HUDEP-2 (cell line): ENCODE measurements at regions not wholly inside any gene's neighbourhood (a gene's known extent, or its start where the extent isn't known, plus 50 kb on each side); places are given as distances from the start of the nearest gene placed in this dataset.
"Not testable (repeated sequence)": the region's sequence is repeated elsewhere in the genome, so short reads cannot be mapped to it uniquely, and the experiment has no call there.

Experiments used
- DNase-seq, 76 experiments: peaks; one replicate each; lab custom pipeline; 2025; ENCODE audit not compliant: unreplicated experiment in 76 of 76; lab: John Stamatoyannopoulos, UW

GRCh38 chr5:93235761-93236160 is 345.3 kb downstream of the NR2F1-AS1 start:
- DNase-seq = no peak

- DNase-seq = no peak
Observed at GRCh38 chr5:93226202-93226735, 354.8 kb downstream of the NR2F1-AS1 start.

- no peak for DNase-seq
Observed at GRCh38 chr5:93225748-93226147, 355.3 kb downstream of the NR2F1-AS1 start.

- no peak for DNase-seq
Observed at GRCh38 chr5:93224624-93225023, 356.4 kb downstream of the NR2F1-AS1 start.

- DNase-seq = no peak
Observed at GRCh38 chr5:93221773-93222172, 359.2 kb downstream of the NR2F1-AS1 start.

- no peak for DNase-seq
Observed at GRCh38 chr5:93220431-93220830, 360.6 kb downstream of the NR2F1-AS1 start.

DNA sequence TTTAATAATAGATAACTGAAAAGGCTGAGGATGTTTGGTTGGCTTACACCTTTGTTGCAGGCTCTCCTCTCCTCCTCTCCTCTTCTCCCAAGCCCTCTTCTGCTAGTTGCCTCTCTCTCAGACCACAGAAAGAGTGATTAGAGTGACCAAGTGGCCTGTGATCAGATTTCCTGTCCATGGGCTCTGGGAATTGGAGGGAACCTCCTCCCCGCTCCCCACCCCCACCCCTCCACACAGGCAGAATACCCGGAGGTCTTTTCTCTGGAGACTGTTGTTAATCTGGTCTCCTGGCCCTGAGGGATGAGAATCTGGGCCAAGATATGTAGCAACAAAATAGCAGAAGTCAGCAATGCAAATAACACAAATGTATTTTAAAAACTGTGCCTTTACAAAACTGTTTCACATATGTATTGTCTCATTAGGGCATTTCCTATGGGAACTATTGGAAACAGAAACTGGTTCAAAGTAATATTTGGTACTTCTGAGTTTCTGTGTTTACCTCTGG is 361.3 kb downstream of the NR2F1-AS1 start:
- DNase-seq = no peak

GRCh38 chr5:93213111-93213794 is 367.8 kb downstream of the NR2F1-AS1 start:
- DNase-seq = not testable (repeated sequence)

DNA sequence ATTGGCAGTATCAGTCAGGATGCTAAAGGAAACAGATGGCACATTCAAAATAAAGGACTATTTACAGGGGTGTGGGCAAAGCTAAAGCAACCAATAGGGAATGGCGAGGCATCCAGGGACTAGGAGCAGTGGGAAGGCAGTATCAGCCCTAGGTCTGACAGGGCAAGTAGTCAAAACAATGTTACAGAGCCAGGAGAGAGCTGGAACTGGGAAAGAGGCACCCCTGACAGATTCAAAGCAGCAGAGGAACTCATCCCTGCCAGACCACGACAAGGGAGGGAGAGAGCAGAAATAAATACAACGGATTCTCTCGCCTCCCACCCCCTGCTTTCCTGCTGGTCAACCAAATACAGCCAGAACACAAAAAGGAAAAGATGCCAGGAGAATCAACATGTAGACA is 371.5 kb downstream of the NR2F1-AS1 start:
- no peak for DNase-seq

- DNase-seq = no peak
Observed at GRCh38 chr5:93208141-93208751, 372.8 kb downstream of the NR2F1-AS1 start.

DNA sequence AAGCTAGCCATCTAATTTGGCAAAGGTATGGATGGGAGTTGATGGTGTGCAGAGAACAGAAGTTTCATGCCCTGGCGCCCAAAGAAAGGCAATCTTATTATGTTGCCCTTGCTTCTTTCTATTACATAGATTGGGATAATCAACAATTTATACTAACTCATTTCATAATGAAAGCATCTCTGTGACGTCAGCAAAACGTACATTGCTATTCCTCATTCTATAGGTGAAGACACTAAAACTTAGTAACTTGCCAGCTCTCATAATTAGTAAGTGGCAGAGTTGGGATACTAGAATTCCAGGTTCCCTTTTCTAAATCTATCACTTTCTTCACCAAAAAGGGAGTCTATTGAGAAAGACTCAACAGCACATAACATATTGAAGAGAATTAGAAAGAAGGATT is 374.8 kb downstream of the NR2F1-AS1 start:
- DNase-seq = no peak

DNA sequence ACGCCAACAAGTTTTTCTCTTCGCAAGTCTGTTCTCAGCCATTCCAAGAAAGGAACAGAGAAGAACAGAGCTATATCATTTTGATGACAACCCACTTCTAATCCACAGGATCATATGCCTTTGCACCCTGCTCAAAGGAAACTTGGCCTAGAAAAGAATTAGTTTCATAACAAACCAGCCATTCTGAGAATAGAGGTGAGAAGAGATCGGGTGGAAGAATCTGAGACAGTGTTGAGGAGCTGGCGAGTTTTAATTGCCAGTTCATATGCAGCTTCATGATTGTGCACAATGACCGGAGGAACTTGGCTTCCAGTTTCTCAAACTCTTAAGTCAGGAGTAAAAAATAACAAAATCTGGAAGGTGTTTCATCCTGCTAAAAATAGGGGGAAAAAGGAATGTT is 380.0 kb downstream of the NR2F1-AS1 start:
- no peak for DNase-seq

- DNase-seq = no peak
Observed at GRCh38 chr5:93196986-93197385, 384.0 kb downstream of the NR2F1-AS1 start.

DNA sequence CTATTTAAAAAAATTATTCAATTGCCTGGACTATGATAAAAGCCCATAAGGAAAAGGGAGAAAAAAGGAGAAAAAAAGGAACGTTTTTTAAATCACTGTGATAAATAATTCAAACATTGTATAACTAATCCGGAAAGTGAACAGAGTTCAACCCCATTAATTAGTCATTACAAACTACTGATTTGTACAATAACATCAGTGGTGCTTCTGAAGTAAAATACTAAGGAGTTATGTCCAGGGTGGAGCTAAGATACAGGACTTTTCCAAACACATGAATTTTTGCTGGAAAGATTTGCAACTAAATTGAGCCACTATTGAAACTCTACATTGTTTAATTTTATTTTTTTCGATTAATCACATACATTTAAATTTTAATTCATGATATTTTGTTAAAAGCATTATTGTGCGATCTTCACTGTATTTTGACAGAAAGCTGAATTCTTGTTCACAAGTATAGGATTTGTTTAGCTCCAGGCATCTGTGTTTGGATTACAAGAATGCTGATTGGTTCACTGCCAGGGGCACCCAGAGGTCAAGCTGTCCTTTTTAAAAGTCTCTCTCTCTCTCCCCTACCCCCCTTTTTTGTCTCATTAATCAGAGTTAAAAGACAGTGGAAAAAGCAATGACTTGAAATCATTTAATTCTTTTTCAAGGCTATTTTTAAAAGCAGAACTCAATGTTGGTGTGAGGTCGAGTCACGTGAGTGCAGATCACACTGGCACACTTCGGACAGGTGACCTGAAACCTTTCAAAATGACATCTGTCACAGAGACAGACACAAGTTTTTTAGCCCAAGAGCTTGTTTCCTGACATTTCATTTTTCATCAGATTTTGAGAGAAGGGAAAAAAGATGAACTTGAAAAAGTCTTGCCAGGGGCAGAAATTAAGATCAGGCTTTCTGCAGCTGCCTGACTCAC is 387.3 kb downstream of the NR2F1-AS1 start:
- no peak for DNase-seq

DNA sequence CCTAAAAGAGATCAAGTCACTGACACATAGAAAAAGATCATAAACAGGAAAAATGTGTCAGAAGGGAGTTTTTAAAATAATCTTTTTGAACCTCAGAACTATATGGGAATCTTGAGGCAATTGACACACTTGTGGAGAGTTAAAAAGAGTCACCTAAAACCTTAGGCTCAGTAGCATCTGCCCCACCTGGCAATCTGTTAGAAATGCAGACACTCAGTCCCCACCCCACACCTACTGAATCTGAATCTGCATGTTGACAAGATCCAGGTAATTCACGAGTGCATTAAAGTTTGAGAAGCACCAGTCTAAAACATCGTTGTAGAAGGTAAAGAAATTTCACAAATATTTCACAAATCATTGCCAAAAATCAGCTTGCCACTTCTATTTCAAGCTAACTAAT is 388.3 kb downstream of the NR2F1-AS1 start:
- no peak for DNase-seq

DNA sequence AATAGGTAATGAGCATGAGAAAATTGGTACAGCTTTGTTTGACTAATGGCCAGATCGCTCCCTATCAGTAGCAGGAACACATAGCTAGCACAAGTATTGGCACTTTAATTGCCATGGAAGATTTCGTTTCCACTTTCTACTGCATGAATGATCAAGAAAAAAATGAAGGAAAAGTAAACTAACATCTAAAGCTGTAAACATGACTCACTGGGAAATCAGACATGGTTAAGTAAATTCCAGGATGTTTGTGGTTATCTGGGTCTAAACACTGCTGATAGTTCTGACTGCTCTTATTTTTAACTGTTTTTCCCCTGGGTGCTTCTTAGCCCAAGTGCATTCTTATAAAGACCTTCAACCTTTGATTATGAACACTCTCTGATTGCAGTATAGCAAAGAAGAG is 388.9 kb downstream of the NR2F1-AS1 start:
- DNase-seq = no peak

GRCh38 chr5:93191035-93191817 is 389.8 kb downstream of the NR2F1-AS1 start:
- DNase-seq = no peak

DNA sequence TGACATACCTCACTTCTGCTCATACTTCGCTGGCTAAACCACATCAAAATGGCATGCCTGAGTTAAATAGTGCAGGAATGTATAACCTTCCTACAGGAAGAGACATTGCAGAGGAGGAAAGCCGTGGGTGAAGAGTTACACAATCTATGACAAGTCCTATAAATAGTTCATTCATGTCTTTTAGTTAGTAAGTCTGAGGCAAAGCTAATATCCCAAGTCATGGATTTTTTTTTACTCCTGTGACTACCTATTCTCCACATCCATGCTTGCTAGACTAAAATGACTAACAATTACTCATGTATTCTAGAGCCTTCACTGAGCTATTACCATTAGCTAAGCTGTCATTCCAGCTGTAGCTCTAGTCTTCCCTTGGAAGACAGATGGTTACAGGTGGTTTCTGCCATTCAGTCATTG is 391.3 kb downstream of the NR2F1-AS1 start:
- no peak for DNase-seq

- DNase-seq = no peak
Observed at GRCh38 chr5:93188876-93189485, 392.0 kb downstream of the NR2F1-AS1 start.
